DMS114 treated with DMSO at 0.1 percent for 48 hours (cell line): ENCODE measurements at regions not wholly inside any gene's neighbourhood (a gene's known extent, or its start where the extent isn't known, plus 50 kb on each side); places are given as distances from the start of the nearest gene placed in this dataset.

ENCODE experiments used
- DNase-seq: peaks from one replicate; lab custom pipeline; 2025; ENCODE audit not compliant: unreplicated experiment; lab: John Stamatoyannopoulos, UW

GRCh38 chr4:57633212-57633859 is 523.2 kb upstream of the IGFBP7 start:
- DNase-seq = no peak

- no peak for DNase-seq
These were observed 522.4 kb upstream of the IGFBP7 start for GRCh38 chr4:57632564-57632963.

GRCh38 chr4:57631147-57631546 is 521.0 kb upstream of the IGFBP7 start:
- DNase-seq = no peak

GRCh38 chr4:57628004-57628403 is 517.8 kb upstream of the IGFBP7 start:
- no peak for DNase-seq

- DNase-seq = no peak
These were observed 504.2 kb upstream of the IGFBP7 start for GRCh38 chr4:57614257-57614932.

GRCh38 chr4:57612279-57612678 is 502.1 kb upstream of the IGFBP7 start:
- no peak for DNase-seq

- DNase-seq = no peak
These were observed 497.5 kb upstream of the IGFBP7 start for GRCh38 chr4:57607566-57608180.

- DNase-seq = no peak
These were observed 495.2 kb upstream of the IGFBP7 start for GRCh38 chr4:57605376-57605775.

GRCh38 chr4:57602141-57602540 is 492.0 kb upstream of the IGFBP7 start:
- no peak for DNase-seq

GRCh38 chr4:57591073-57591472 is 480.9 kb upstream of the IGFBP7 start:
- no peak for DNase-seq

GRCh38 chr4:57588557-57588956 is 478.4 kb upstream of the IGFBP7 start:
- no peak for DNase-seq

- DNase-seq = no peak
These were observed 470.8 kb upstream of the IGFBP7 start for GRCh38 chr4:57580710-57581599.

- no peak for DNase-seq
These were observed 465.2 kb upstream of the IGFBP7 start for GRCh38 chr4:57575426-57575825.

GRCh38 chr4:57554556-57555092 is 444.4 kb upstream of the IGFBP7 start:
- DNase-seq = no peak

- DNase-seq = no peak
These were observed 443.5 kb upstream of the IGFBP7 start for GRCh38 chr4:57553728-57554127.

- no peak for DNase-seq
These were observed 440.0 kb upstream of the IGFBP7 start for GRCh38 chr4:57550198-57550597.

GRCh38 chr4:57548856-57549255 is 438.7 kb upstream of the IGFBP7 start:
- DNase-seq = no peak

GRCh38 chr4:57544811-57545654 is 434.8 kb upstream of the IGFBP7 start:
- DNase-seq = no peak

- no peak for DNase-seq
These were observed 394.8 kb upstream of the IGFBP7 start for GRCh38 chr4:57504797-57505530.

- DNase-seq = no peak
These were observed 394.0 kb upstream of the IGFBP7 start for GRCh38 chr4:57504139-57504538.
